ENCODE measurements at regions not wholly inside any gene's neighbourhood (a gene's known extent, or its start where the extent isn't known, plus 50 kb on each side); places are given as distances from the start of the nearest gene placed in this dataset.

- TF ChIP-seq, protein P1, sequence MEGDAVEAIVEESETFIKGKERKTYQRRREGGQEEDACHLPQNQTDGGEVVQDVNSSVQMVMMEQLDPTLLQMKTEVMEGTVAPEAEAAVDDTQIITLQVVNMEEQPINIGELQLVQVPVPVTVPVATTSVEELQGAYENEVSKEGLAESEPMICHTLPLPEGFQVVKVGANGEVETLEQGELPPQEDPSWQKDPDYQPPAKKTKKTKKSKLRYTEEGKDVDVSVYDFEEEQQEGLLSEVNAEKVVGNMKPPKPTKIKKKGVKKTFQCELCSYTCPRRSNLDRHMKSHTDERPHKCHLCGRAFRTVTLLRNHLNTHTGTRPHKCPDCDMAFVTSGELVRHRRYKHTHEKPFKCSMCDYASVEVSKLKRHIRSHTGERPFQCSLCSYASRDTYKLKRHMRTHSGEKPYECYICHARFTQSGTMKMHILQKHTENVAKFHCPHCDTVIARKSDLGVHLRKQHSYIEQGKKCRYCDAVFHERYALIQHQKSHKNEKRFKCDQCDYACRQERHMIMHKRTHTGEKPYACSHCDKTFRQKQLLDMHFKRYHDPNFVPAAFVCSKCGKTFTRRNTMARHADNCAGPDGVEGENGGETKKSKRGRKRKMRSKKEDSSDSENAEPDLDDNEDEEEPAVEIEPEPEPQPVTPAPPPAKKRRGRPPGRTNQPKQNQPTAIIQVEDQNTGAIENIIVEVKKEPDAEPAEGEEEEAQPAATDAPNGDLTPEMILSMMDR (conservative IDR thresholded peaks at IDR 0.05) = no peak
- H3K27ac ChIP-seq = no peak overlapping the region
Measured at GRCh38 chr2:33652830-33653229, 53.7 kb upstream of the FAM98A start.

- no peak overlapping the region for H3K27ac ChIP-seq
- TF ChIP-seq, protein P1 (conservative IDR thresholded peaks at IDR 0.05) = no peak
Measured at GRCh38 chr2:33650171-33650570, 51.1 kb upstream of the FAM98A start.

Data from VCaP (cell line).